GM12878 (cell line): ENCODE measurements at regions not wholly inside any gene's neighbourhood (a gene's known extent, or its start where the extent isn't known, plus 50 kb on each side); places are given as distances from the start of the nearest gene placed in this dataset.

ENCODE experiments used
- ATAC-seq: fragments of 200-7000 bp; cut with Tn5 transposase; 3 replicates; pipeline ENCODE4 v1.9.1; 2020; ENCODE audit warnings: mild to moderate bottlenecking, moderate library complexity
- BruUV-seq: library from RNA; stranded (reverse); fragments of 400-500 nt; replicated peaks from 2 replicates; lab custom pipeline; 2021; lab: Mats Ljungman, UMichigan
- CTCF ChIA-PET: fragments of 300-600 bp; sonication (Branson Sonifier 250); formaldehyde crosslinking; extraction: SDS; loops from one replicate; lab custom pipeline; 2021; ENCODE audit warnings: inconsistent platforms; lab: Yijun Ruan, JAX
- POLR2A ChIA-PET: fragments of 350-600 bp; formaldehyde crosslinking; extraction: SDS; loops from one replicate; lab custom pipeline; 2021; ENCODE audit warnings: inconsistent platforms; lab: Charles Lee
- RAD21 ChIA-PET: fragments of 300-600 bp; sonication (Branson Sonifier 250); formaldehyde crosslinking; loops from one replicate; lab custom pipeline; 2023; ENCODE audit warnings: antibody characterized with exemption; ENCODE audit not compliant: unreplicated experiment; lab: Charles Lee
- SMC1A ChIA-PET: fragments of 300-600 bp; sonication (Branson Sonifier 250); formaldehyde crosslinking; loops from one replicate; lab custom pipeline; 2023; ENCODE audit not compliant: unreplicated experiment, uncharacterized antibody; lab: Charles Lee
- DNase-seq: peaks from one replicate; pipeline ENCODE4 v3.0.0-alpha.2; 2011; ENCODE audit warnings: low read depth, low spot score
- FAIRE-seq: peaks from 3 replicates; lab custom pipeline; 2011; peaks lifted over from hg19 to GRCh38; lab: Jason Lieb, UNC
- H2AFZ ChIP-seq: 2 replicates; pipeline ENCODE4 v1.6.0; 2011; ENCODE audit warnings: low read depth, low read length, control low read depth; ENCODE audit not compliant: control insufficient read depth
- H3K27ac ChIP-seq: 2 replicates; pipeline ENCODE4 v1.5.1; 2011; ENCODE audit warnings: control low read depth; ENCODE audit not compliant: control insufficient read depth, insufficient read depth
- H3K27me3 ChIP-seq, 2 experiments: replicated peaks in 1 of 2; 2 replicates each; pipeline versions ENCODE4 v1.6.0 to v1.6.1; 2011; ENCODE audit warnings: low read length in 1 of 2; ENCODE audit not compliant: control insufficient read depth in 2 of 2, insufficient read depth in 2 of 2
- H3K36me3 ChIP-seq, 2 experiments: 2 replicates each; pipeline ENCODE4 v1.5.1; 2011; ENCODE audit warnings: low read length in 1 of 2; ENCODE audit not compliant: control insufficient read depth in 2 of 2, insufficient read depth in 2 of 2
- H3K4me1 ChIP-seq: 2 replicates; pipeline ENCODE4 v1.6.1; 2011; ENCODE audit warnings: mild to moderate bottlenecking, low read length, moderate library complexity, mixed read lengths; ENCODE audit not compliant: control insufficient read depth, insufficient read depth
- H3K4me2 ChIP-seq: 2 replicates; pipeline ENCODE4 v1.6.0; 2011; ENCODE audit warnings: control low read depth; ENCODE audit not compliant: control insufficient read depth, insufficient read depth
- H3K4me3 ChIP-seq: fragments of 200-600 bp; sonication (generic); 2 replicates; pipeline ENCODE4 v1.5.1; 2016
- H3K79me2 ChIP-seq: 2 replicates; pipeline ENCODE4 v1.6.0; 2011; ENCODE audit warnings: low read length; ENCODE audit not compliant: control insufficient read depth, insufficient read depth
- H3K9ac ChIP-seq: 2 replicates; pipeline ENCODE4 v1.8.0; 2011; ENCODE audit warnings: low read length, control low read depth, mixed read lengths; ENCODE audit not compliant: control insufficient read depth, insufficient read depth
- H3K9me3 ChIP-seq: replicated peaks from 3 replicates; pipeline ENCODE4 v1.5.1; 2011; ENCODE audit warnings: mild to moderate bottlenecking, low read length; ENCODE audit not compliant: control insufficient read depth, insufficient read depth
- H4K20me1 ChIP-seq: 2 replicates; pipeline ENCODE4 v1.6.0; 2011; ENCODE audit not compliant: control insufficient read depth, insufficient read depth
- ATF3 ChIP-seq: IDR thresholded peaks from 2 replicates; pipeline ENCODE4 v1.6.1; 2011; ENCODE audit warnings: low read depth, mild to moderate bottlenecking, low read length, moderate library complexity, borderline replicate concordance; ENCODE audit errors: extremely low read depth
- BACH1 ChIP-seq: fragments of 450-650 bp; IDR thresholded peaks from 2 replicates; pipeline ENCODE4 v1.6.1; 2017; ENCODE audit warnings: mild to moderate bottlenecking, borderline replicate concordance
- BCL11A ChIP-seq: IDR thresholded peaks from 2 replicates; pipeline ENCODE4 v1.6.1; 2011; ENCODE audit warnings: low read depth, low read length
- BMI1 ChIP-seq: fragments of 450-650 bp; IDR thresholded peaks from 2 replicates; pipeline ENCODE4 v1.6.1; 2016; ENCODE audit warnings: mild to moderate bottlenecking, moderate library complexity, borderline replicate concordance
- CBX5 ChIP-seq: sonication (generic); IDR thresholded peaks from 2 replicates; pipeline ENCODE4 v1.6.1; 2016; ENCODE audit warnings: low read depth, moderate library complexity, mild to moderate bottlenecking, inconsistent platforms
- CREB1 ChIP-seq: IDR thresholded peaks from 2 replicates; pipeline ENCODE4 v1.6.1; 2012; ENCODE audit warnings: low read depth, mild to moderate bottlenecking, inconsistent platforms
- HCFC1 ChIP-seq: fragments of 150-350 bp; IDR thresholded peaks from 2 replicates; pipeline ENCODE4 v1.6.1; 2014; ENCODE audit warnings: low read length
- IKZF1 ChIP-seq: fragments of 450-650 bp; conservative IDR thresholded peaks from 2 replicates; pipeline ENCODE4 v1.6.1; 2017; ENCODE audit warnings: antibody characterized with exemption, mild to moderate bottlenecking
- KLF5 ChIP-seq: fragments of 450-650 bp; IDR thresholded peaks from 2 replicates; pipeline ENCODE4 v1.6.1; 2014; ENCODE audit warnings: mild to moderate bottlenecking; ENCODE audit not compliant: partially characterized antibody
- MXI1 ChIP-seq: fragments of 150-350 bp; IDR thresholded peaks from 2 replicates; pipeline ENCODE4 v1.6.1; 2011; ENCODE audit warnings: low read depth, mild to moderate bottlenecking, inconsistent platforms, low read length, improper control_type of control experiment
- NR2F1 ChIP-seq: fragments of 450-650 bp; conservative IDR thresholded peaks from 2 replicates; pipeline ENCODE4 v1.6.1; 2017; ENCODE audit warnings: mild to moderate bottlenecking
- POLR2A ChIP-seq: IDR thresholded peaks from 2 replicates; pipeline ENCODE4 v1.6.1; 2011; ENCODE audit warnings: low read depth, mild to moderate bottlenecking, low read length
- RB1 ChIP-seq: fragments of 450-650 bp; formaldehyde crosslinking; IDR thresholded peaks from 2 replicates; pipeline ENCODE4 v1.6.1; 2017; ENCODE audit warnings: mild to moderate bottlenecking, borderline replicate concordance
- RFX5 ChIP-seq: IDR thresholded peaks from 2 replicates; pipeline ENCODE4 v1.6.1; 2011; ENCODE audit warnings: low read depth, low read length, improper control_type of control experiment
- SPI1 ChIP-seq: IDR thresholded peaks from 2 replicates; pipeline ENCODE4 v1.6.1; 2011; ENCODE audit warnings: low read depth, mild to moderate bottlenecking, low read length, moderate library complexity, borderline replicate concordance; ENCODE audit not compliant: insufficient read depth
- WGBS: methylation state at CpG from one replicate; pipeline ENCODE4 v1.1.6; 2016; ENCODE audit warnings: low lambda C conversion rate; ENCODE audit not compliant: insufficient replicate concordance, insufficient coverage; ENCODE audit errors: missing lambda C conversion rate; 5-methylcytosine and 5-hydroxymethylcytosine counted together
- in situ Hi-C: fragments of 300-500 bp; cut with MboI; formaldehyde crosslinking; loops from 9 replicates; pipeline ENCODE4 v1.14.3; 2018; ENCODE audit warnings: mixed read lengths
- intact Hi-C: fragments of 100-400 bp; cut with micrococcal nuclease; formaldehyde crosslinking; loops from one replicate; pipeline ENCODE4 v1.14.2; 2022; ENCODE audit not compliant: unreplicated experiment
- TF ChIP-seq, protein P1 (sequence below): fragments of 450-650 bp; IDR thresholded peaks from 2 replicates; pipeline ENCODE4 v1.6.1; 2014; ENCODE audit warnings: mild to moderate bottlenecking
- TF ChIP-seq, protein P2 (sequence below): IDR thresholded peaks from 2 replicates; pipeline ENCODE4 v1.6.1; 2012; ENCODE audit warnings: mild to moderate bottlenecking, low read depth, low read length
- TF ChIP-seq, protein P3 (sequence below): fragments of 450-650 bp; IDR thresholded peaks from 2 replicates; pipeline ENCODE4 v1.6.1; 2017; ENCODE audit warnings: antibody characterized with exemption, mild to moderate bottlenecking, moderate library complexity

GRCh38 chr10:90218846-90219245, 517.5 kb downstream of the KIF20B start (continued):
- TF ChIP-seq, protein P1, sequence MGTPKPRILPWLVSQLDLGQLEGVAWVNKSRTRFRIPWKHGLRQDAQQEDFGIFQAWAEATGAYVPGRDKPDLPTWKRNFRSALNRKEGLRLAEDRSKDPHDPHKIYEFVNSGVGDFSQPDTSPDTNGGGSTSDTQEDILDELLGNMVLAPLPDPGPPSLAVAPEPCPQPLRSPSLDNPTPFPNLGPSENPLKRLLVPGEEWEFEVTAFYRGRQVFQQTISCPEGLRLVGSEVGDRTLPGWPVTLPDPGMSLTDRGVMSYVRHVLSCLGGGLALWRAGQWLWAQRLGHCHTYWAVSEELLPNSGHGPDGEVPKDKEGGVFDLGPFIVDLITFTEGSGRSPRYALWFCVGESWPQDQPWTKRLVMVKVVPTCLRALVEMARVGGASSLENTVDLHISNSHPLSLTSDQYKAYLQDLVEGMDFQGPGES: no peak
- no peak for TF ChIP-seq BCL11A
- TF ChIP-seq HCFC1: no peak
- TF ChIP-seq ATF3: no peak

- Histone ChIP-seq H3K4me1 (no peaks in the 10 kb centered on the region), H3K4me2 (no peak overlapping the region), H3K27me3 (no peaks in the 10 kb centered on the region), H2AFZ (no peak overlapping the region), H3K4me3 (no peak overlapping the region), H3K9ac (no peak overlapping the region), H3K9me3 (no peaks in the 10 kb centered on the region), H3K79me2 (no peaks in the 10 kb centered on the region), H3K36me3 (no peaks in the 10 kb centered on the region), H4K20me1 (no peaks in the 10 kb centered on the region), H3K27ac (no peak overlapping the region)
- no peak for FAIRE-seq
- intact Hi-C loops: no loop called here
- no peak for DNase-seq
- ChIA-PET CTCF (interaction anchor here (0.6 kb wide), 1 partner anchor 490 kb away, joined by 3 read pairs; no protein-coding TSS in a partner anchor), RAD21 (no interaction called here), POLR2A (no interaction called here), SMC1A (interaction anchor here (0.8 kb wide), 1 partner anchor 742 kb away, joined by 3 read pairs; no protein-coding TSS in a partner anchor)
- in situ Hi-C loops: no loop called here
- WGBS: 1% methylated on average over 4 of the region's 4 CpGs
- BruUV-seq: no TSS peak
- no peak for ATAC-seq
- TF ChIP-seq IKZF1: no peak
- no peak for TF ChIP-seq SPI1
- no peak for TF ChIP-seq CBX5
- no peak for TF ChIP-seq RFX5
- no peak for TF ChIP-seq KLF5
- no peak for TF ChIP-seq CREB1
- TF ChIP-seq MXI1: no peak
- TF ChIP-seq BMI1: no peak
- TF ChIP-seq, protein P2, sequence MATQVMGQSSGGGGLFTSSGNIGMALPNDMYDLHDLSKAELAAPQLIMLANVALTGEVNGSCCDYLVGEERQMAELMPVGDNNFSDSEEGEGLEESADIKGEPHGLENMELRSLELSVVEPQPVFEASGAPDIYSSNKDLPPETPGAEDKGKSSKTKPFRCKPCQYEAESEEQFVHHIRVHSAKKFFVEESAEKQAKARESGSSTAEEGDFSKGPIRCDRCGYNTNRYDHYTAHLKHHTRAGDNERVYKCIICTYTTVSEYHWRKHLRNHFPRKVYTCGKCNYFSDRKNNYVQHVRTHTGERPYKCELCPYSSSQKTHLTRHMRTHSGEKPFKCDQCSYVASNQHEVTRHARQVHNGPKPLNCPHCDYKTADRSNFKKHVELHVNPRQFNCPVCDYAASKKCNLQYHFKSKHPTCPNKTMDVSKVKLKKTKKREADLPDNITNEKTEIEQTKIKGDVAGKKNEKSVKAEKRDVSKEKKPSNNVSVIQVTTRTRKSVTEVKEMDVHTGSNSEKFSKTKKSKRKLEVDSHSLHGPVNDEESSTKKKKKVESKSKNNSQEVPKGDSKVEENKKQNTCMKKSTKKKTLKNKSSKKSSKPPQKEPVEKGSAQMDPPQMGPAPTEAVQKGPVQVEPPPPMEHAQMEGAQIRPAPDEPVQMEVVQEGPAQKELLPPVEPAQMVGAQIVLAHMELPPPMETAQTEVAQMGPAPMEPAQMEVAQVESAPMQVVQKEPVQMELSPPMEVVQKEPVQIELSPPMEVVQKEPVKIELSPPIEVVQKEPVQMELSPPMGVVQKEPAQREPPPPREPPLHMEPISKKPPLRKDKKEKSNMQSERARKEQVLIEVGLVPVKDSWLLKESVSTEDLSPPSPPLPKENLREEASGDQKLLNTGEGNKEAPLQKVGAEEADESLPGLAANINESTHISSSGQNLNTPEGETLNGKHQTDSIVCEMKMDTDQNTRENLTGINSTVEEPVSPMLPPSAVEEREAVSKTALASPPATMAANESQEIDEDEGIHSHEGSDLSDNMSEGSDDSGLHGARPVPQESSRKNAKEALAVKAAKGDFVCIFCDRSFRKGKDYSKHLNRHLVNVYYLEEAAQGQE: no peak
- TF ChIP-seq NR2F1: no peak
- no peak for TF ChIP-seq BACH1
- no peak for TF ChIP-seq RB1
- no peak for TF ChIP-seq POLR2A
- TF ChIP-seq, protein P3, sequence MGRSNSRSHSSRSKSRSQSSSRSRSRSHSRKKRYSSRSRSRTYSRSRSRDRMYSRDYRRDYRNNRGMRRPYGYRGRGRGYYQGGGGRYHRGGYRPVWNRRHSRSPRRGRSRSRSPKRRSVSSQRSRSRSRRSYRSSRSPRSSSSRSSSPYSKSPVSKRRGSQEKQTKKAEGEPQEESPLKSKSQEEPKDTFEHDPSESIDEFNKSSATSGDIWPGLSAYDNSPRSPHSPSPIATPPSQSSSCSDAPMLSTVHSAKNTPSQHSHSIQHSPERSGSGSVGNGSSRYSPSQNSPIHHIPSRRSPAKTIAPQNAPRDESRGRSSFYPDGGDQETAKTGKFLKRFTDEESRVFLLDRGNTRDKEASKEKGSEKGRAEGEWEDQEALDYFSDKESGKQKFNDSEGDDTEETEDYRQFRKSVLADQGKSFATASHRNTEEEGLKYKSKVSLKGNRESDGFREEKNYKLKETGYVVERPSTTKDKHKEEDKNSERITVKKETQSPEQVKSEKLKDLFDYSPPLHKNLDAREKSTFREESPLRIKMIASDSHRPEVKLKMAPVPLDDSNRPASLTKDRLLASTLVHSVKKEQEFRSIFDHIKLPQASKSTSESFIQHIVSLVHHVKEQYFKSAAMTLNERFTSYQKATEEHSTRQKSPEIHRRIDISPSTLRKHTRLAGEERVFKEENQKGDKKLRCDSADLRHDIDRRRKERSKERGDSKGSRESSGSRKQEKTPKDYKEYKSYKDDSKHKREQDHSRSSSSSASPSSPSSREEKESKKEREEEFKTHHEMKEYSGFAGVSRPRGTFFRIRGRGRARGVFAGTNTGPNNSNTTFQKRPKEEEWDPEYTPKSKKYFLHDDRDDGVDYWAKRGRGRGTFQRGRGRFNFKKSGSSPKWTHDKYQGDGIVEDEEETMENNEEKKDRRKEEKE: no peak
Measured at GRCh38 chr10:90222372-90222771, 521.0 kb downstream of the KIF20B start.
